ENCODE measurements at regions not wholly inside any gene's neighbourhood (a gene's known extent, or its start where the extent isn't known, plus 50 kb on each side); places are given as distances from the start of the nearest gene placed in this dataset.
A peak's percentile ranks its signal among the peaks of the same experiment; 100 is the strongest.
"Not testable (repeated sequence)": the region's sequence is repeated elsewhere in the genome, so short reads cannot be mapped to it uniquely, and the experiment has no call there.

DNA sequence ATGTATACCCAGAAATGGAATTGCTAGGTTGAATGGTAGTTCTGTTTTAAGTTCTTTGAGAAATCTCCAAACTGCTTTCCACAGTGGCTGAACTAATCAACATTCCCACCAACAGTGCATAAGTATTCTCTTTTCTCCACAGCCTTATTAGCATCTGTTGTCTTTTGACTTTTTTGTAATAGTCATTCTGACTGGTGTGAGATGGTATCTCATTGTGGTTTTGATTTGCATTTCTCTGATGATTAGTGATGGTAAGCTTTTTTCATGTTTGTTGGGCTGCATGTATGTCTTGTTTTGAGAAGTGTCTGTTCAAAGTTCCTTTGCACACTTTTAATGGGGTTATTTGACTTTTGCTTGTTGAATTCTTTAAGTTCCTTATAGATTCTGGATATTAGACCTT lies 52.4 kb upstream of the EHHADH start:
- not testable (repeated sequence) for H3K4me3 Mint-ChIP-seq; H3K27ac Mint-ChIP-seq; H3K27me3 Mint-ChIP-seq (ENCODE audit: low read depth, poor library complexity); DNase-seq; H3K4me1 Mint-ChIP-seq
- Mint-ChIP-seq H3K36me3 (ENCODE audit: low read depth) (peaks cover 78% of the 10 kb centered on the region), H3K9me3 (peaks cover 50% of the 10 kb centered on the region)

DNA sequence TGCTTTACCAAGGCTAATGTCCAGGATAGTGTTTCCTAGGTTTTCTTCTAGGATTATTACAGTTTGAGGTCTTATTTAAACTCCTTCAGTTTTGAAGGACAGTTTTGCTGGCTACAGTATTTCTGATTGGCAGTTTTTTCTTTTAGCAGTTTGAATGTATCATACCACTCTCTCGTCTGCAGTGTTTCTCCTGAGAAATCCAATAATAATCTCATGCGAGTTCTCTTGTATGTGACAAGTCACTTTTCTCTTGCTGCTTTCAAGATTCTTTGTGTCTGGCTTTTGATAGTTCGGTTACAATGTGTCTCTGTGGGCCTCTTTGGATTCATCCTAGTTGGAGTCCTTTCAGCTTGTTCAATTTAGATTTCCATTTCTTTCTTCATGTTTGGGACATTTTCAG lies 53.0 kb upstream of the EHHADH start:
- no peak for DNase-seq
- Mint-ChIP-seq H3K27ac (no peak overlapping the region), H3K4me3 (no peak overlapping the region), H3K36me3 (ENCODE audit: low read depth) (peaks cover 79% of the 10 kb centered on the region), H3K9me3 (peaks cover 54% of the 10 kb centered on the region), H3K4me1 (no peaks in the 10 kb centered on the region), H3K27me3 (ENCODE audit: low read depth, poor library complexity) (no peaks in the 10 kb centered on the region)
- TF ChIP-seq CTCF (IDR thresholded peaks at IDR 0.05), result no peak

- peak; percentile 63 for DNase-seq
- Mint-ChIP-seq H3K4me3 (no peak overlapping the region), H3K27ac (no peak overlapping the region), H3K9me3 (peaks cover 54% of the 10 kb centered on the region), H3K4me1 (no peaks in the 10 kb centered on the region), H3K36me3 (ENCODE audit: low read depth) (peaks cover 79% of the 10 kb centered on the region), H3K27me3 (ENCODE audit: low read depth, poor library complexity) (no peaks in the 10 kb centered on the region)
- TF ChIP-seq CTCF (IDR thresholded peaks at IDR 0.05), result peak; percentile 61
Observed at GRCh38 chr3:185308126-185308754, 54.4 kb upstream of the EHHADH start.

GRCh38 chr3:185309302-185309701 lies 53.6 kb upstream of the MAP3K13 start:
- Mint-ChIP-seq H3K27ac (no peak overlapping the region), H3K4me1 (no peaks in the 10 kb centered on the region), H3K36me3 (ENCODE audit: low read depth) (peaks cover 75% of the 10 kb centered on the region), H3K9me3 (peaks cover 54% of the 10 kb centered on the region), H3K4me3 (no peak overlapping the region), H3K27me3 (ENCODE audit: low read depth, poor library complexity) (no peaks in the 10 kb centered on the region)
- no peak for DNase-seq
- TF ChIP-seq CTCF (IDR thresholded peaks at IDR 0.05), result no peak

GRCh38 chr3:185309795-185310194 lies 53.1 kb upstream of the MAP3K13 start:
- Mint-ChIP-seq H3K27ac (no peak overlapping the region), H3K4me3 (no peak overlapping the region), H3K4me1 (no peaks in the 10 kb centered on the region), H3K9me3 (peaks cover 54% of the 10 kb centered on the region), H3K27me3 (ENCODE audit: low read depth, poor library complexity) (no peaks in the 10 kb centered on the region), H3K36me3 (ENCODE audit: low read depth) (peaks cover 70% of the 10 kb centered on the region)
- no peak for TF ChIP-seq CTCF (IDR thresholded peaks at IDR 0.05)
- DNase-seq, result no peak

DNA sequence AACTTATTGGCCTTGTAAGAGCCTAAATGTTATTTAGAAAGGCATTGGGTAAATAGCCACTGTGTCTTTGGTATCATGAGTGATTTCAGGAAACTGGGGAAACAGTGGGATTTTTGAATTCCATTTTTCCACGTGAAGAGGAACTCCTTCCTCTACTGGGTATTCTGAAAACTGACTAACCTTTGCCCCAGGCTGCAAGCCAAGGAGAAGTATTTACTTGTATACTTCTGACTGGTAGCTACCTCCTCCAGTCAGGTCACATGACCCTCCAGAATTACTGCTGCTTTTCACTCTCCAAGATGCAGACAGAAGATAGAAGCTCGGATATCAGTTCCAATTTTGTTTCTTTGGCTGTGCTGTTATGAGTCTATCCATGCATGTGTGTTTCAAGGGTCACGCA lies 50.9 kb upstream of the MAP3K13 start:
- no peak for TF ChIP-seq CTCF (IDR thresholded peaks at IDR 0.05)
- H3K4me1 Mint-ChIP-seq, result no peaks in the 10 kb centered on the region
- no peak overlapping the region for H3K4me3 Mint-ChIP-seq
- no peaks in the 10 kb centered on the region for H3K27me3 Mint-ChIP-seq (ENCODE audit: low read depth, poor library complexity)
- H3K9me3 Mint-ChIP-seq, result peaks cover 39% of the 10 kb centered on the region
- DNase-seq, result no peak
- H3K36me3 Mint-ChIP-seq (ENCODE audit: low read depth), result peaks cover 48% of the 10 kb centered on the region
- no peak overlapping the region for H3K27ac Mint-ChIP-seq
